PC-3 (cell line): ENCODE measurements at regions not wholly inside any gene's neighbourhood (a gene's known extent, or its start where the extent isn't known, plus 50 kb on each side); places are given as distances from the start of the nearest gene placed in this dataset.

Experiments
- ATAC-seq: fragments of 200-7000 bp; cut with Tn5 transposase; 2 replicates; pipeline ENCODE4 v1.9.1; 2020; ENCODE audit warnings: mild to moderate bottlenecking, moderate library complexity
- BruUV-seq: library from RNA; stranded (reverse); fragments of 400-500 nt; replicated peaks from 2 replicates; lab custom pipeline; 2021; lab: Mats Ljungman, UMichigan
- CTCF ChIA-PET: fragments of 300-600 bp; sonication (Branson Sonifier 250); formaldehyde crosslinking; loops from one replicate; lab custom pipeline; 2022; ENCODE audit warnings: antibody characterized with exemption; lab: Charles Lee
- POLR2A ChIA-PET: fragments of 300-600 bp; sonication (Branson Sonifier 250); formaldehyde crosslinking; loops from one replicate; lab custom pipeline; 2022; ENCODE audit warnings: antibody characterized with exemption; ENCODE audit not compliant: unreplicated experiment; lab: Charles Lee
- DNase-seq: peaks from one replicate; pipeline ENCODE4 v3.0.0-alpha.2; 2015
- H2AFZ ChIP-seq: fragments of 300-600 bp; sonication (generic); 2 replicates; pipeline ENCODE4 v1.6.0; 2016; ENCODE audit warnings: antibody characterized with exemption, low read length
- H3F3A ChIP-seq: fragments of 300-600 bp; sonication (generic); one replicate; pipeline ENCODE4 v1.6.0; 2017; ENCODE audit warnings: antibody characterized with exemption, low read length, control low read depth, mild to moderate bottlenecking; ENCODE audit not compliant: unreplicated experiment
- H3K27ac ChIP-seq: fragments of 300-600 bp; sonication (generic); 2 replicates; pipeline ENCODE4 v1.5.1; 2016; ENCODE audit warnings: mild to moderate bottlenecking, low read length
- H3K27me3 ChIP-seq: fragments of 300-600 bp; sonication (generic); 2 replicates; pipeline ENCODE4 v1.6.1; 2016; ENCODE audit warnings: low read length, mixed read lengths
- H3K36me3 ChIP-seq: fragments of 300-600 bp; sonication (generic); 2 replicates; pipeline ENCODE4 v1.6.1; 2016; ENCODE audit warnings: low read depth, mixed run types, low read length, mixed read lengths
- H3K4me1 ChIP-seq: fragments of 300-600 bp; sonication (generic); 2 replicates; pipeline ENCODE4 v1.5.1; 2016; ENCODE audit warnings: low read length; ENCODE audit not compliant: insufficient read depth
- H3K4me2 ChIP-seq: fragments of 300-600 bp; sonication (generic); 2 replicates; pipeline ENCODE4 v1.6.0; 2016; ENCODE audit warnings: low read length
- H3K4me3 ChIP-seq: fragments of 300-600 bp; sonication (generic); 2 replicates; pipeline ENCODE4 v1.5.1; 2016; ENCODE audit warnings: mild to moderate bottlenecking, low read length, mixed read lengths
- H3K79me2 ChIP-seq: fragments of 300-600 bp; sonication (generic); 2 replicates; pipeline ENCODE4 v1.6.1; 2017; ENCODE audit warnings: low read length, mixed read lengths
- H3K9ac ChIP-seq: fragments of 300-600 bp; sonication (generic); 2 replicates; pipeline ENCODE4 v1.6.0; 2016; ENCODE audit warnings: mild to moderate bottlenecking, low read length
- H3K9me2 ChIP-seq: fragments of 300-600 bp; sonication (generic); replicated peaks from 2 replicates; pipeline ENCODE4 v1.6.1; 2016; ENCODE audit warnings: mixed run types, low read length, mixed read lengths
- H3K9me3 ChIP-seq: fragments of 300-600 bp; sonication (generic); 2 replicates; pipeline ENCODE4 v1.6.1; 2016; ENCODE audit warnings: low read length, mixed read lengths
- H4K20me1 ChIP-seq: fragments of 300-600 bp; sonication (generic); 2 replicates; pipeline ENCODE4 v1.6.1; 2016; ENCODE audit warnings: low read length, mixed read lengths
- CTCF ChIP-seq: fragments of 300-600 bp; sonication (generic); conservative IDR thresholded peaks from 2 replicates; pipeline ENCODE4 v1.5.1; 2017; ENCODE audit warnings: antibody characterized with exemption, low read depth, mild to moderate bottlenecking, low read length
- EZH2 ChIP-seq: fragments of 300-600 bp; sonication (generic); IDR thresholded peaks from one replicate; pipeline ENCODE4 v1.6.1; 2017; ENCODE audit warnings: antibody characterized with exemption, mild to moderate bottlenecking, low read length; ENCODE audit not compliant: unreplicated experiment
- EZH2phosphoT487 ChIP-seq: fragments of 300-600 bp; sonication (generic); IDR thresholded peaks from 2 replicates; pipeline ENCODE4 v1.6.1; 2018; ENCODE audit warnings: mild to moderate bottlenecking, antibody characterized with exemption, low read length, borderline replicate concordance
- intact Hi-C: fragments of 100-400 bp; cut with micrococcal nuclease; formaldehyde crosslinking; loops from 2 replicates; pipeline ENCODE4 v1.9.0; 2023

DNA sequence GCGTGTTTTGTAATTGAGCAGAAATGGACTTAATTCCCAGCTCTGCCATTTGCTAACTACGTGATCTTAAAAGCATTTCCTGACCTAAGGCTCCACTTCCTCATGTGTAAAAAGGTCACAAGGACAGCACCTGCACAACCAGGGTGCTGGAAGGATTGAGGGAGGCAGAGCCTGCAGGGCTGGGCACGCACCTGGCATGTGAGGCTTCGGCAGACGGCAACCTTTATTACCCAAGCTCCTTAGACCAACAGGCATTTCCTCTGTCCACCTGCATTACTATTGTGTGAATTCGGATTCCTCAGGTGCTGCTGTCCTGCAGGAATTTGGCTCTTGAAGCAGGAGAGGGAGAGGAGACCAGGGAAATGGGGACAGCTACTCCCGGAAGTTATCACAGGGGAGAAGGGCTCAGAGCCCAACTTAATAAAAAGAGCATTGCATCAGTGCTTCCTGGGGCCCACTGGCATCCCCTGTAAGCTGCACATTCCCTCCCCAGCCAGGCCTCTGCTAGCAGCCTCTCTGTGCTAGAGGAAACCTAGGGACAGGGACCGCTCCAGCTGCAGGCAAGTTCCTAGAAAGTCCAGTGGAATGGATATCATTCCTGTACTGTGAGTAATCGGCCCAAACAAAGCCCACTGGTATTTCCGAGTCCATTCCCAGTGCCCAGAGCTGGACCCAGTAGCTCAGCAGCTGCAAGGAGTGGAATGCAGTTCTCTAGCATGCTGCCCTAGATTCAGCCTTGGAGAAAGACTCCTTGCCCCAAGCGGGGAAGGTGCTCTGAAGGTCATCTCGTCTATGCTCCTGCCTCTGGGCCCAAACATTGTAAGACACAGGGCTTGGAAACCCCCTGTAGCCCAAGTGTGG is 157.1 kb upstream of the CCND2 start:
- intact Hi-C loops, result no loop called here
- Histone ChIP-seq H3F3A (no peaks in the 10 kb centered on the region), H3K27ac (no peak overlapping the region), H3K4me2 (no peak overlapping the region), H2AFZ (no peak overlapping the region), H4K20me1 (no peaks in the 10 kb centered on the region), H3K9me3 (no peaks in the 10 kb centered on the region), H3K4me1 (no peaks in the 10 kb centered on the region), H3K9ac (no peak overlapping the region), H3K36me3 (no peaks in the 10 kb centered on the region), H3K9me2 (no peaks in the 10 kb centered on the region), H3K4me3 (no peak overlapping the region), H3K27me3 (peaks cover 36% of the 10 kb centered on the region; the same call in 1 of the 2 replicates), H3K79me2 (no peaks in the 10 kb centered on the region)
- BruUV-seq, result no TSS peak
- TF ChIP-seq EZH2, result no peak
- TF ChIP-seq CTCF, result no peak
- no peak for TF ChIP-seq EZH2phosphoT487
- ATAC-seq (no peak), DNase-seq (no peak)
- POLR2A ChIA-PET, result no interaction called here
- CTCF ChIA-PET, result no interaction called here

DNA sequence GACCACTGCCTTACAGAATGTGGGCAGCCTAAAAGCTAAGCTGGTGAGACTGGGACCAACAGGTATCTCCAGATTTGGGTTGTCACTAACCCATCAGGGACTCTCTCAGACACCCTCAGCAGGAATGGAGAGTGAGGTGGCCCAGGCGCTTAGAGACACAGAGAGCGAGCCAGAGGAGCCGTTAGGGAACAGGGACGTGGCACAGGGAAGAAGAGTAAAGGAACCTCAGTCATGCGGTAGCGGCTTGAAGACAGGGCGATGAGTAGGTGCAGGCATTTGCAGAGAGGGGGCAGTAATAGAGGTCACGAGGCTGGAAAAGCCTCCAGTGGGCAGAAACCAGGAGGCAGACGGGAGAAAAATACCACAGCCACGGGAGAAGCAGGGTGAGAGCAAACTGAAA is 158.0 kb upstream of the CCND2 start:
- Histone ChIP-seq H3K9me3 (no peaks in the 10 kb centered on the region), H3K36me3 (no peaks in the 10 kb centered on the region), H3F3A (no peaks in the 10 kb centered on the region), H2AFZ (no peak overlapping the region), H3K4me2 (no peak overlapping the region), H3K4me1 (no peaks in the 10 kb centered on the region), H3K27ac (no peak overlapping the region), H3K27me3 (peaks cover 33% of the 10 kb centered on the region; the same call in 1 of the 2 replicates), H3K9ac (no peak overlapping the region), H4K20me1 (no peaks in the 10 kb centered on the region), H3K4me3 (no peak overlapping the region), H3K79me2 (no peaks in the 10 kb centered on the region), H3K9me2 (no peaks in the 10 kb centered on the region)
- no peak for TF ChIP-seq EZH2phosphoT487
- TF ChIP-seq EZH2, result no peak
- TF ChIP-seq CTCF, result no peak
- POLR2A ChIA-PET, result no interaction called here
- CTCF ChIA-PET, result no interaction called here
- intact Hi-C loops, result no loop called here
- BruUV-seq, result no TSS peak
- DNase-seq, result no peak
- ATAC-seq, result no peak

- Histone ChIP-seq H3K4me2 (no peak overlapping the region), H3K27ac (no peak overlapping the region), H3K9me2 (no peaks in the 10 kb centered on the region), H3K9ac (no peak overlapping the region), H3K36me3 (no peaks in the 10 kb centered on the region), H3K4me3 (no peak overlapping the region), H3K9me3 (no peaks in the 10 kb centered on the region), H3F3A (no peaks in the 10 kb centered on the region), H3K4me1 (no peaks in the 10 kb centered on the region), H3K79me2 (no peaks in the 10 kb centered on the region), H3K27me3 (peaks cover 33% of the 10 kb centered on the region; the same call in 1 of the 2 replicates), H4K20me1 (no peaks in the 10 kb centered on the region), H2AFZ (no peak overlapping the region)
- ChIA-PET POLR2A (no interaction called here), CTCF (no interaction called here)
- no TSS peak for BruUV-seq
- intact Hi-C loops, result no loop called here
- ATAC-seq, result no peak
- no peak for DNase-seq
- no peak for TF ChIP-seq CTCF
- no peak for TF ChIP-seq EZH2
- no peak for TF ChIP-seq EZH2phosphoT487
Measured at GRCh38 chr12:4114986-4115385, 158.6 kb upstream of the CCND2 start.
